ENCODE measurements at regions not wholly inside any gene's neighbourhood (a gene's known extent, or its start where the extent isn't known, plus 50 kb on each side); places are given as distances from the start of the nearest gene placed in this dataset.

DNA sequence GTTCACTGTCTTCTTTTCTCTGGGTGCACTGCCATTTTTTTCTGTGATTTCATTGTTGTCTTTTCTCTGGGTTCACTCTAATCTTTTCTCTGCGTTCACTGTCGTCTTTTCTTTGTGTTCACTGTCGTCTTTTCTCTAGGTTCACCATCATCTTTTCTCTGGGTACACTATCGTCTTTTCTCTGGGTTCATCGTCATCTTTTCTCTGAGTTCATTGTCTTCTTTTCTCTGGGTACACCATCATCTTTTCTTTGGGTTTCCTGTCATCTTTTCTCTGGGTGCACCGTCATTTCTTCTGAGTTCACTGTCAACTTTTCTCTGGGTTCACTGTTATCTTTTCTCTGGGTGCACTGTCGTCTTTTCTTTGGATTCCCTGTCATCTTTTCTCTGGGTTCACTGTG, 137.6 kb upstream of the MAP3K4 start:
- no peak overlapping the region for H3K4me3 ChIP-seq (ENCODE audit: low read length)
- no peaks in the 10 kb centered on the region for H3K4me1 Mint-ChIP-seq
- no peaks in the 10 kb centered on the region for H3K36me3 ChIP-seq (ENCODE audit: control insufficient read depth, insufficient read depth, low read length)
- no peaks in the 10 kb centered on the region for H3K9me3 ChIP-seq (ENCODE audit: control insufficient read depth, low read length)
- no peaks in the 10 kb centered on the region for H3K4me1 ChIP-seq (ENCODE audit: control insufficient read depth, insufficient read depth, low read length)
- DNase-seq = no peak
- no peak overlapping the region for H3K9ac ChIP-seq (ENCODE audit: extremely low read depth, low read length, poor library complexity, severe bottlenecking)
- no peak overlapping the region for H3K27ac ChIP-seq (ENCODE audit: low read depth, low read length)
- no peak overlapping the region for H3K4me3 Mint-ChIP-seq
- H3K9me3 Mint-ChIP-seq = no peaks in the 10 kb centered on the region
- TF ChIP-seq, protein P1, sequence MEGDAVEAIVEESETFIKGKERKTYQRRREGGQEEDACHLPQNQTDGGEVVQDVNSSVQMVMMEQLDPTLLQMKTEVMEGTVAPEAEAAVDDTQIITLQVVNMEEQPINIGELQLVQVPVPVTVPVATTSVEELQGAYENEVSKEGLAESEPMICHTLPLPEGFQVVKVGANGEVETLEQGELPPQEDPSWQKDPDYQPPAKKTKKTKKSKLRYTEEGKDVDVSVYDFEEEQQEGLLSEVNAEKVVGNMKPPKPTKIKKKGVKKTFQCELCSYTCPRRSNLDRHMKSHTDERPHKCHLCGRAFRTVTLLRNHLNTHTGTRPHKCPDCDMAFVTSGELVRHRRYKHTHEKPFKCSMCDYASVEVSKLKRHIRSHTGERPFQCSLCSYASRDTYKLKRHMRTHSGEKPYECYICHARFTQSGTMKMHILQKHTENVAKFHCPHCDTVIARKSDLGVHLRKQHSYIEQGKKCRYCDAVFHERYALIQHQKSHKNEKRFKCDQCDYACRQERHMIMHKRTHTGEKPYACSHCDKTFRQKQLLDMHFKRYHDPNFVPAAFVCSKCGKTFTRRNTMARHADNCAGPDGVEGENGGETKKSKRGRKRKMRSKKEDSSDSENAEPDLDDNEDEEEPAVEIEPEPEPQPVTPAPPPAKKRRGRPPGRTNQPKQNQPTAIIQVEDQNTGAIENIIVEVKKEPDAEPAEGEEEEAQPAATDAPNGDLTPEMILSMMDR (conservative IDR thresholded peaks at IDR 0.05) = no peak
- H3K27ac Mint-ChIP-seq = no peak overlapping the region
- 86 to 94% methylated on average over 7 of the region's 7 CpGs for WGBS, 2 experiments (ENCODE audit: insufficient coverage in 1 of 2, insufficient read length in 1 of 2)
- H3K27me3 Mint-ChIP-seq (ENCODE audit: insufficient read depth) = no peaks in the 10 kb centered on the region
- no peaks in the 10 kb centered on the region for H3K27me3 ChIP-seq (ENCODE audit: control insufficient read depth, insufficient read depth, low read length, poor library complexity, severe bottlenecking)
- no peaks in the 10 kb centered on the region for H3K36me3 Mint-ChIP-seq (ENCODE audit: low read depth)

DNA sequence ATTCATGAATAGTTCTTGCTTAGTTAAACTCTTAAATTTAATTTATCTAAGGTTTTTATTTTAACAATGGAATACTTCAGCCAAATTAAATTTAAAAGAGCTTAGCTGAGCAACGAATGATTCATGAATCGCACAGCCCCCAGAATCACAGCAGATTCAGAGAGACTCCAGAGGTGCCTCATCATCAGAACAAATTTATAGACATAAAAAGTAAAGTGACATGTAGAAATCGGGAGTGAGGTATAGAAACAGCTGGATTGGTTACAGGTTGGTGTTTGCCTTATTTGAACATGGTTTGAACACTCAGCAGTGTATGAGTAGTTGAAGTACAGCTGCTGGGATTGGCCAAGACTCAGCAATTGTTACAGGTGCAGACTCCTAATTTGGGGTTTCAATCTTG, 132.7 kb upstream of the MAP3K4 start:
- H3K36me3 ChIP-seq (ENCODE audit: control insufficient read depth, insufficient read depth, low read length) = no peaks in the 10 kb centered on the region
- TF ChIP-seq, protein P1 (conservative IDR thresholded peaks at IDR 0.05) = no peak
- H3K27me3 ChIP-seq (ENCODE audit: control insufficient read depth, insufficient read depth, low read length, poor library complexity, severe bottlenecking) = no peaks in the 10 kb centered on the region
- 95% methylated on average over 3 of the region's 3 CpGs; no CpG with 5 or more reads in 1 of the 2 experiments for WGBS, 2 experiments (ENCODE audit: insufficient coverage in 1 of 2, insufficient read length in 1 of 2)
- peaks cover 4% of the 10 kb centered on the region for H3K27me3 Mint-ChIP-seq (ENCODE audit: insufficient read depth)
- no peaks in the 10 kb centered on the region for H3K36me3 Mint-ChIP-seq (ENCODE audit: low read depth)
- no peak overlapping the region for H3K27ac Mint-ChIP-seq
- H3K4me1 ChIP-seq (ENCODE audit: control insufficient read depth, insufficient read depth, low read length) = no peaks in the 10 kb centered on the region
- no peaks in the 10 kb centered on the region for H3K9me3 ChIP-seq (ENCODE audit: control insufficient read depth, low read length)
- no peak overlapping the region for H3K27ac ChIP-seq (ENCODE audit: low read depth, low read length)
- H3K4me1 Mint-ChIP-seq = no peaks in the 10 kb centered on the region
- no peak for DNase-seq
- no peak overlapping the region for H3K9ac ChIP-seq (ENCODE audit: extremely low read depth, low read length, poor library complexity, severe bottlenecking)
- no peak overlapping the region for H3K4me3 ChIP-seq (ENCODE audit: low read length)
- no peaks in the 10 kb centered on the region for H3K9me3 Mint-ChIP-seq
- H3K4me3 Mint-ChIP-seq = no peak overlapping the region

DNA sequence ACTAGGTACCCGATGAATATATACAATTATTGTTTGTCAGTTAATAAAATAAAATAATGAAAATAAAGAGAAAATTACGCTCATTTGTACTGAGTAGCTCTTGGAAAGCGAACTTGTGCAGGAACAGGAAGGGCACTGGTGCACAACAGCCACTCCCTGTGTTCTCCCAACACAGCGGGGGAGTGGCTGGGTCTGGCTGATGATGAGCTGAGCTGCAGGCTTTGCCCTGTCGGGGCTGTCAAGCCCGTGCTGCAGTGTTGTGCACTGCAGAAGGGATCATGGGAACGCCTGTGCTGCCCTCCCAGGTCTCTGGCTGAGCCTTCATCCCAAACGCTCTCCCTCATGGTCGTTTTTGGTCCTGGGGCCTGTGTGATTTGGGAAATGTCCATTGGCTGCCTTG, 131.7 kb upstream of the MAP3K4 start:
- H3K9ac ChIP-seq (ENCODE audit: extremely low read depth, low read length, poor library complexity, severe bottlenecking) = no peak overlapping the region
- H3K4me1 Mint-ChIP-seq = no peaks in the 10 kb centered on the region
- H3K4me3 ChIP-seq (ENCODE audit: low read length) = no peak overlapping the region
- no peaks in the 10 kb centered on the region for H3K9me3 Mint-ChIP-seq
- no peaks in the 10 kb centered on the region for H3K27me3 ChIP-seq (ENCODE audit: control insufficient read depth, insufficient read depth, low read length, poor library complexity, severe bottlenecking)
- no peak overlapping the region for H3K27ac ChIP-seq (ENCODE audit: low read depth, low read length)
- H3K27ac Mint-ChIP-seq = no peak overlapping the region
- H3K4me1 ChIP-seq (ENCODE audit: control insufficient read depth, insufficient read depth, low read length) = no peaks in the 10 kb centered on the region
- no peak for DNase-seq
- no peaks in the 10 kb centered on the region for H3K9me3 ChIP-seq (ENCODE audit: control insufficient read depth, low read length)
- H3K36me3 ChIP-seq (ENCODE audit: control insufficient read depth, insufficient read depth, low read length) = no peaks in the 10 kb centered on the region
- peaks cover 4% of the 10 kb centered on the region for H3K27me3 Mint-ChIP-seq (ENCODE audit: insufficient read depth)
- H3K36me3 Mint-ChIP-seq (ENCODE audit: low read depth) = no peaks in the 10 kb centered on the region
- TF ChIP-seq, protein P1 (conservative IDR thresholded peaks at IDR 0.05) = no peak
- no peak overlapping the region for H3K4me3 Mint-ChIP-seq
- WGBS, 2 experiments (ENCODE audit: insufficient coverage in 1 of 2, insufficient read length in 1 of 2) = 80 to 94% methylated on average over 7 to 8 of the region's 9 CpGs
